ENCODE measurements at regions not wholly inside any gene's neighbourhood (a gene's known extent, or its start where the extent isn't known, plus 50 kb on each side); places are given as distances from the start of the nearest gene placed in this dataset.
"Not testable (repeated sequence)": the region's sequence is repeated elsewhere in the genome, so short reads cannot be mapped to it uniquely, and the experiment has no call there.

GRCh38 chr21:5013455-5014304 is 5507.7 kb upstream of the TPTE start:
- H3K9me3 ChIP-seq; H3K27me3 ChIP-seq; H3K4me1 ChIP-seq; DNase-seq (ENCODE audit: extremely low spot score in 2 of 2); H3K4me3 ChIP-seq; H3K36me3 ChIP-seq; H3K27ac ChIP-seq; intact Hi-C loops (cut with DNase I): not testable (repeated sequence)

DNA sequence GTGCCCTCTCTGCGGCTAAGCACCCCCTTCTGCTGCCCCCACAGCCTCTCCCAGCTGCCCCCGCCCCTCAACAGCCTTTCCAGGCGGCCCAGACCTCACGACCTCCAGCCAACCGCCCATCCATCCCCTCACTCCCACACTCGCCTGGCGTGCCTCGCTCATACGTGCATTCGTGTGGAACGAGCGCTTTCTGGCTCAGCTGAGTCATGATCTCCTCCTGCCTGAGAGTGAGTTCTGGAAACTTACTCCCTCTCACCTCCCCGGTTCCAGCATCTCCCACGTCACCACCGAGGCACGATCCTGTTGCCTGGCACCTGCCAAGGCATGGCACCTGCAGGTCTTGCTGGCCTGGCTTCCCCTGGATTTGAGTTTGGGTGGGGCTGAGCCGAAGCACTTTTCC is 5506.2 kb upstream of the TPTE start:
- intact Hi-C loops (cut with DNase I); H3K4me3 ChIP-seq; H3K27me3 ChIP-seq; H3K27ac ChIP-seq; H3K4me1 ChIP-seq; H3K36me3 ChIP-seq; DNase-seq (ENCODE audit: extremely low spot score in 2 of 2); H3K9me3 ChIP-seq: not testable (repeated sequence)

DNA sequence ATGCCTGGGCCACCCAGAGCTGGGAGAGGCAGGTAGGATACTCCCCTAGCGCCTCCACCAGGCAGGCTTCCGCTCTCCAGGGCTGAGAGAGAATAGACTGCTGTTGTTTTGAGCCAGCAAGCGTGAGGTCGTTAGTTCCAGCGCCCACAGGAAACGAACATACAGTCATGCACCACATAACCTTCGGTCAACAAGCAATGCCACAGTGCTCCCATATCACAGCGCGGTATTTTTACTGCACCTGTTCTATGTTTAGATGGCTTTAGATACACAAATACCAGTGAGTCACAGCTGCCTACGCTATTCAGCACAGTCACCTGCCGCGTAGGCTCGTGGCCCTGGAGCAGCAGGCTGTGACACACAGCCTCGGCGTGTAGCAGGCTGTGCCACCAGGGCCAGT is 5502.3 kb upstream of the TPTE start:
- H3K27me3 ChIP-seq; H3K27ac ChIP-seq; H3K36me3 ChIP-seq; H3K9me3 ChIP-seq; H3K4me1 ChIP-seq; DNase-seq (ENCODE audit: extremely low spot score in 2 of 2); H3K4me3 ChIP-seq; intact Hi-C loops (cut with DNase I): not testable (repeated sequence)

- H3K4me1 ChIP-seq; H3K27me3 ChIP-seq; H3K27ac ChIP-seq; H3K4me3 ChIP-seq; H3K36me3 ChIP-seq; intact Hi-C loops (cut with DNase I); DNase-seq (ENCODE audit: extremely low spot score in 2 of 2); H3K9me3 ChIP-seq: not testable (repeated sequence)
Observed at GRCh38 chr21:5021815-5022214, 5499.6 kb upstream of the TPTE start.

DNA sequence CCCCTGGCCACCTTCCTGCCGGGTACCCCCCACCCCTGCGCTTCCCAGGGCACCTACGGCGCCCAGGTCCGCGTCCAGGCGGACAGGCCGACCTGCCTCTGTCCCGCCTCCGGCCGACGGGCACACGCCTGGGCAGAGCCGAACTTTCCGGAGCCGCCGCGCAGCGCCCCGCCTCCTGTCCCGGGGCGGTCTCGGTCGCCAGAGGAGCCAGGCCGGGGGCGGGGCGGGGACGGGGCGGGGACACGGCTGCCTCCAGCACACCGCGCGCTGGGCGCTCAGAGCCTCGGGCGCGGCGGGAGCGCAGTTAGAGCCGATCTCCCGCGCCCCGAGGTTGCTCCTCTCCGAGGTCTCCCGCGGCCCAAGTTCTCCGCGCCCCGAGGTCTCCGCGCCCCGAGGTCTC is 5499.1 kb upstream of the TPTE start:
- H3K4me3 ChIP-seq; DNase-seq (ENCODE audit: extremely low spot score in 2 of 2); intact Hi-C loops (cut with DNase I); H3K27ac ChIP-seq; H3K27me3 ChIP-seq; H3K9me3 ChIP-seq; H3K36me3 ChIP-seq; H3K4me1 ChIP-seq: not testable (repeated sequence)

DNA sequence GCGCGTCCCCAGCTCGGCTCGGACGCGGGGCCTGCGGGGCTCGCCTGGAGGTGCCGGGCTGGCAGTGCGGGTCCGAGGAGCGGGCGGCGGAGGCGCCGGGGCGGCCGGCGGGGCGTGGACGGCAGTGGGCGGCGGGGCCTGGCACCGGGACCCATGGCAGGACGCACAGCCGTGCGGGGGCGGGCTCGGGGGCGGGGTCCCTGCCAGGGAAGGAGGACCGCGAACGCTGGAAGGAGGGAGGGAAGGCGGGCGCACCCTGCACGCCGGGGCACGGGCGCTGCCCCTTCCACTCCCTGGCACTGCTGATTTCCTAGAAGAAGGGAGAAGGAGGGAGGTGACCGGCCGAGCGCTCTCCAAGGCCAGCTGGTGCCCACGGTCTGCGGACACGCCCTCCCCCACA is 5498.6 kb upstream of the TPTE start:
- H3K27me3 ChIP-seq; H3K4me3 ChIP-seq; DNase-seq (ENCODE audit: extremely low spot score in 2 of 2); H3K36me3 ChIP-seq; H3K27ac ChIP-seq; H3K9me3 ChIP-seq; H3K4me1 ChIP-seq; intact Hi-C loops (cut with DNase I): not testable (repeated sequence)

DNA sequence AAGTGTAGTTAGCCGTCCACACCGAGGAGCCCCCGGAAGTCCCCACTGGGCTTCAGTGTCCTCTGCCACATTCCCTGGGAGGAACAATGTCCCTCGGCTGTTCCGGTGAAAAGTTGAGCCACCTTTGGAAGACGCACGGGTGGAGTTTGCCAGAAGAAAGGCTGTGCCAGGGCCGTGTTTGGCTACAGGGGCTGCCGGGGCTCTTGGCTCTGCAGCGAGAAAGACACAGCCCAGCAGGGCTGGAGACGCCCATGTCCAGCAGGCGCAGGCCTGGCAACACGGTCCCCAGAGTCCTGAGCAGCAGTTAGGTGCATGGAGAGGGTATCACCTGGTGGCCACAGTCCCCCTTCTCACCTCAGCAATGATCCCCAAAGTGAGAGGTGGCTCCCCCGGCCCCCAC is 5486.2 kb upstream of the TPTE start:
- intact Hi-C loops (cut with DNase I); H3K27me3 ChIP-seq; DNase-seq (ENCODE audit: extremely low spot score in 2 of 2); H3K4me1 ChIP-seq; H3K36me3 ChIP-seq; H3K27ac ChIP-seq; H3K9me3 ChIP-seq; H3K4me3 ChIP-seq: not testable (repeated sequence)

GRCh38 chr21:5035587-5035986 is 5485.8 kb upstream of the TPTE start:
- H3K36me3 ChIP-seq; intact Hi-C loops (cut with DNase I); H3K27me3 ChIP-seq; DNase-seq (ENCODE audit: extremely low spot score in 2 of 2); H3K4me1 ChIP-seq; H3K9me3 ChIP-seq; H3K4me3 ChIP-seq; H3K27ac ChIP-seq: not testable (repeated sequence)

GRCh38 chr21:5037606-5038331 is 5483.6 kb upstream of the TPTE start:
- H3K27me3 ChIP-seq; H3K4me3 ChIP-seq; intact Hi-C loops (cut with DNase I); H3K9me3 ChIP-seq; H3K36me3 ChIP-seq; DNase-seq (ENCODE audit: extremely low spot score in 2 of 2); H3K27ac ChIP-seq; H3K4me1 ChIP-seq: not testable (repeated sequence)

- H3K4me3 ChIP-seq; H3K27ac ChIP-seq; H3K36me3 ChIP-seq; intact Hi-C loops (cut with DNase I); H3K9me3 ChIP-seq; H3K27me3 ChIP-seq; H3K4me1 ChIP-seq; DNase-seq (ENCODE audit: extremely low spot score in 2 of 2): not testable (repeated sequence)
Observed at GRCh38 chr21:5039926-5040325, 5481.5 kb upstream of the TPTE start.

- H3K4me3 ChIP-seq; H3K27me3 ChIP-seq; DNase-seq (ENCODE audit: extremely low spot score in 2 of 2); H3K4me1 ChIP-seq; H3K27ac ChIP-seq; intact Hi-C loops (cut with DNase I); H3K36me3 ChIP-seq; H3K9me3 ChIP-seq: not testable (repeated sequence)
Observed at GRCh38 chr21:5042583-5042982, 5478.8 kb upstream of the TPTE start.

- H3K36me3 ChIP-seq; H3K4me3 ChIP-seq; DNase-seq (ENCODE audit: extremely low spot score in 2 of 2); intact Hi-C loops (cut with DNase I); H3K9me3 ChIP-seq; H3K27ac ChIP-seq; H3K27me3 ChIP-seq; H3K4me1 ChIP-seq: not testable (repeated sequence)
Observed at GRCh38 chr21:5044812-5045211, 5476.6 kb upstream of the TPTE start.

- H3K4me3 ChIP-seq; intact Hi-C loops (cut with DNase I); H3K27me3 ChIP-seq; H3K27ac ChIP-seq; H3K4me1 ChIP-seq; DNase-seq (ENCODE audit: extremely low spot score in 2 of 2); H3K36me3 ChIP-seq; H3K9me3 ChIP-seq: not testable (repeated sequence)
Observed at GRCh38 chr21:5051303-5052018, 5469.9 kb upstream of the TPTE start.

All from vagina (tissue), 2 donors.